Memory B cell (primary cell): ENCODE measurements at regions not wholly inside any gene's neighbourhood (a gene's known extent, or its start where the extent isn't known, plus 50 kb on each side); places are given as distances from the start of the nearest gene placed in this dataset.

Experiments used
- ATAC-seq: fragments of 150-1000 bp; cut with Tn5 transposase; 2 replicates; pipeline ENCODE4 v1.10.0; 2021; ENCODE audit warnings: low read depth, mild to moderate bottlenecking, moderate library complexity
- DNase-seq, 2 donors: peaks; one replicate each; pipeline ENCODE4 v3.0.0; 2022; ENCODE audit warnings: low spot score in 2 of 2
- H3K27ac Mint-ChIP-seq: one replicate; pipeline ENCODE4 v1.8.0; 2022; ENCODE audit warnings: mild to moderate bottlenecking, moderate library complexity, mixed read lengths
- H3K27me3 Mint-ChIP-seq: one replicate; pipeline ENCODE4 v1.8.0; 2022; ENCODE audit warnings: mixed read lengths
- H3K36me3 Mint-ChIP-seq: one replicate; pipeline ENCODE4 v1.8.0; 2022; ENCODE audit warnings: mild to moderate bottlenecking, mixed read lengths
- H3K4me1 Mint-ChIP-seq: one replicate; pipeline ENCODE4 v1.8.0; 2022; ENCODE audit warnings: mixed read lengths
- H3K4me3 Mint-ChIP-seq: one replicate; pipeline ENCODE4 v1.8.0; 2022; ENCODE audit warnings: mild to moderate bottlenecking, moderate library complexity, mixed read lengths
- H3K9me3 Mint-ChIP-seq: one replicate; pipeline ENCODE4 v1.8.0; 2022; ENCODE audit warnings: mixed read lengths

DNA sequence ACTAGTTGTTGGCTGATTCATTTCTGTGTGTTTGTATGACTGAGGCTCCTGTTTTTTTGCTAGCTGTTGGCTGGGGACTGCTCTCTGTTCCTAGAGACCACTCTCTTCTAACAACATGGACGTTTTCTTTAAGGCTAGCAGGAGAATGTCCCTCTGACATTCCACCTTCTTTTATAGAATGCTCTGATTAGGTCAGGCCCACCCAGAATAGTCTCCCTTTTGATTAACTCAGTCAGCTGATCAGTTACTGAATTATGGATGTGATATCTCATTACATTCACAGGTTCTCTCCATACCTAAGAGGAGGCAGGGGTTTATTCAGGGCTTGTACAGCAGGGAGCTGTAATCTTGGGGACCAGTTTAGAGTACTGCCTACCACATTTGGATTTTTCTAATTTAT is 175.6 kb upstream of the RHOBTB1 start:
- H3K9me3 Mint-ChIP-seq = no peaks in the 10 kb centered on the region
- H3K4me1 Mint-ChIP-seq = peaks cover 16% of the 10 kb centered on the region
- H3K4me3 Mint-ChIP-seq = no peak overlapping the region
- H3K27ac Mint-ChIP-seq = no peak overlapping the region
- H3K27me3 Mint-ChIP-seq = no peaks in the 10 kb centered on the region
- no peak for ATAC-seq
- no peak for DNase-seq
- peaks cover 1% of the 10 kb centered on the region for H3K36me3 Mint-ChIP-seq

DNA sequence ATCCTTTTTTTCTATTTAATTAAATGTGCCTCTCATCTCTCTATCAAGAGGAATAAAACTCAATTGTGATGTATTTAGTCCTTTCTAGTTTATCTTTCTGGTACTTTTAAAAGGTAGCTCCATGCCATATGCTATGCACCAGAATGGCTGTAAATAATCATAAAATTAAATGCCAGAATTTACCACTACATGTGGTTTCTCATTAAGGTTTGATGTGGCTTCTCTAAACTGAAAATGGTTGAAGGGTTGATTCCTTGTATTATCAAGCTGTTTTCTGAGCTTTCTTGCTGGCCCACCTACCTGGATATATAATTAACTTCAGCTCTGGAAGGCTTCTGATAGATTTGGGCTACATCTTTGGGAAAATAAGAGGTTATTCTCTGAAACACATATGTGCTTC is 171.9 kb upstream of the RHOBTB1 start:
- H3K27ac Mint-ChIP-seq = no peak overlapping the region
- H3K9me3 Mint-ChIP-seq = no peaks in the 10 kb centered on the region
- peaks cover 1% of the 10 kb centered on the region for H3K4me1 Mint-ChIP-seq
- ATAC-seq = no peak
- H3K27me3 Mint-ChIP-seq = no peaks in the 10 kb centered on the region
- H3K4me3 Mint-ChIP-seq = no peak overlapping the region
- peaks cover 1% of the 10 kb centered on the region for H3K36me3 Mint-ChIP-seq
- DNase-seq = no peak

DNA sequence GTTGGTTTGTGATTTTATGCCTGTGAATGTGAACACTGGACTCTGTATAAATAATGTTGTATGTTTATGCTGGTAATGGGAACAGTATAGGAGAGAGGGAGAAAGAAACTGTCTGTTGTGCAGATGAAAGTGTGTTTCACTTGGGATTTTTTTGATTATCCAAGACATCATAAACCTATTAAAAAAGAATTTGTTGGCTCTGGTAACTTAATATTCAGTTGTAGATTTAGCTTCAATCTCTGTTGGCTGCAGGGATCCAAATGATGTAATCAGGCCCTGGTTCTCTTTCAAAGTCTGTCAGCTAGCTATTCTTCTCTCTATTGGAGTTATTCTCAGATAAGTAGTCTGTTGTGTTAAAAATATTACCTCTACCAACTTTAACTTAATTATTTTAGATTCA is 168.8 kb upstream of the RHOBTB1 start:
- no peak overlapping the region for H3K4me3 Mint-ChIP-seq
- no peaks in the 10 kb centered on the region for H3K9me3 Mint-ChIP-seq
- no peak for DNase-seq
- no peak for ATAC-seq
- H3K27ac Mint-ChIP-seq = no peak overlapping the region
- H3K36me3 Mint-ChIP-seq = peaks cover 1% of the 10 kb centered on the region
- no peaks in the 10 kb centered on the region for H3K27me3 Mint-ChIP-seq
- H3K4me1 Mint-ChIP-seq = no peaks in the 10 kb centered on the region

DNA sequence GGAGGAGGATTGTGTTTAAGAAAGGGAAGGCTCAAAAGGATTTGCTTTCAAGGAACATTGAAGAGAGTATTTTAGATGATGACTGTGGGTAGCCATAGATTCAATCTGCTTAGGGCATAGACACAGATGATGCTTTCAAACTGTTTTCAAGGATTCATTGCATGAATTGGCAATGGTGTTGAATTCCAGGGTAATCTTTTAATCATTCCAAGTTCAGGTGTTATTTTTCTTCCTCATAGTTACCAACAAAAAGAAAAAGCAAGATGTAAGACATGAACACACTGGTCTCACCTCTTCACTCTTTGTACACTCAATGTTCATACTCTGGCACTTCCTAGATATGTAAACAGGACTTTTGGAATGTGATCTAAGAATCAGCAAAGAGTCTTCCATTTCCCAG is 167.0 kb upstream of the RHOBTB1 start:
- Mint-ChIP-seq H3K4me3 (no peak overlapping the region), H3K27me3 (peaks cover 3% of the 10 kb centered on the region), H3K27ac (no peak overlapping the region), H3K36me3 (peaks cover 1% of the 10 kb centered on the region), H3K4me1 (no peaks in the 10 kb centered on the region), H3K9me3 (no peaks in the 10 kb centered on the region)
- no peak for ATAC-seq
- no peak for DNase-seq

DNA sequence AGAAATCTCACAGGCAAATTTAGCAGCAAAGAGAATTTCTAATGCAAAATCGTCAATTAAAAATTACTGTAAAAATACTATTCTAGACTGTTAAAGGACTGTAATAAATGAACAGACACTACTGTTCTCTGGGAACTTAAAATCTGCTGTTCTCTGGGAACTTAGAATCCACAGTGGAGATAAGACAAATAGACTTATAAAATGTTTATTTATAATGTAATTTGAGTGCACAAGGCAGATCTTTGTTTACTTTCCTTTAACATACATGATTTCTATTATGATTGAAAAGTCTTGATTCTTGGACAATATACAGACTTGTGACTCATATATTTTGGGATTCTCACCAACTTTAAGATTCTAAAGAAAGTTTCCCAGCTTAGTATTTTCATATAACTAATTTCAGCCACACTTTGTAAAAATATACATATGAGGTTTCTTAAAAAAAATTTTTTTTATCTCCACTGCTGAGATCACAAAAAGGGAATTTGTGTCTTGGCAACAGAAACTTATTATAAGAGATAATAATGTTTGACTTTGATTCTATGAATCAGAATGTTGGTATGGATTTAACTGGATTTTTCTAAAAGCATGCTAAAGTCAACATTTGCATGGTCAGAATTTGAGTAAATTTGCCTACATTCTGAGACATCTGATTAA is 166.3 kb upstream of the RHOBTB1 start:
- Mint-ChIP-seq H3K36me3 (peaks cover 1% of the 10 kb centered on the region), H3K9me3 (no peaks in the 10 kb centered on the region), H3K27me3 (peaks cover 3% of the 10 kb centered on the region), H3K4me3 (no peak overlapping the region), H3K27ac (no peak overlapping the region), H3K4me1 (no peaks in the 10 kb centered on the region)
- ATAC-seq (no peak), DNase-seq (no peak)

DNA sequence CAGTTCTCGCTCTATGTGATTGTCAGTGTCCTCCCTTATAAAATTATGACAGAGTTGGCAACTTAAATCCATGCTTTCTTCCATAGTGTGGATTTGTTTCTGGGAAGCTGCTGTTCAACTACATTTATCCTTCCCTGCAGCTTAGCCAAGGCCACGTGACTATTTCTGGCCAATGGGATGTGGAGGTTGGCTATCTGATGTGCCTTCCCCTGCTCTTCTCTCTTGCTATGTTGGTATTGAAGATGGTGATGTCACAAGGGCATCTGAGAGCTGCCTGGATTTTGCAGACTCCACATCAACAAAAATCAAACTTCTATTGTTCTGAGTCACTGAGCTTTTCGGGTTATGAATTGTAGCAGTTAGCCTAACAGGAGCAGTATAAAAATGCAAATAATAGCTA is 164.9 kb upstream of the RHOBTB1 start:
- ATAC-seq (no peak), DNase-seq (no peak)
- H3K9me3 Mint-ChIP-seq = no peaks in the 10 kb centered on the region
- H3K27ac Mint-ChIP-seq = no peak overlapping the region
- H3K4me3 Mint-ChIP-seq = no peak overlapping the region
- no peaks in the 10 kb centered on the region for H3K36me3 Mint-ChIP-seq
- no peaks in the 10 kb centered on the region for H3K4me1 Mint-ChIP-seq
- peaks cover 3% of the 10 kb centered on the region for H3K27me3 Mint-ChIP-seq

DNA sequence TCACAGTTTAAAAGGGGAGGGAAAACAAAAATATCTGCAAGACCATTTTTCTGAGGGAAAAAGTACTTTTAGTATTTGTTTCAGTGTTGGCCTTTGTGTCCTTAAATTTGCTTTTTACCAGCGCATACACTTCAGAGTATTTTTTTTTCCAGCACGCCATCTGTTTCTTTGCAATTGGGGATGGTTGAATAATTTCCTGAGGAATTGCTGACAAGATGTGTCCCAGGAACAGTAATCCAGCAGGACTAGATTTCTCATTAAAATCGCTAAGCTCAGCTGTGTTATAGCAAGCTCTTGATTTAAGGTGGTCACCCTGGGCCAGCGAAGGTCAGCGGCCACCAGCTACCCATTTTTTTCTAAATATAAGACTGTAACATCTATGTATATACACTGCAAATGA is 156.9 kb upstream of the RHOBTB1 start:
- Mint-ChIP-seq H3K4me1 (no peaks in the 10 kb centered on the region), H3K36me3 (no peaks in the 10 kb centered on the region), H3K4me3 (no peak overlapping the region), H3K9me3 (no peaks in the 10 kb centered on the region), H3K27ac (no peak overlapping the region), H3K27me3 (peaks cover 3% of the 10 kb centered on the region)
- DNase-seq (no peak), ATAC-seq (no peak)

DNA sequence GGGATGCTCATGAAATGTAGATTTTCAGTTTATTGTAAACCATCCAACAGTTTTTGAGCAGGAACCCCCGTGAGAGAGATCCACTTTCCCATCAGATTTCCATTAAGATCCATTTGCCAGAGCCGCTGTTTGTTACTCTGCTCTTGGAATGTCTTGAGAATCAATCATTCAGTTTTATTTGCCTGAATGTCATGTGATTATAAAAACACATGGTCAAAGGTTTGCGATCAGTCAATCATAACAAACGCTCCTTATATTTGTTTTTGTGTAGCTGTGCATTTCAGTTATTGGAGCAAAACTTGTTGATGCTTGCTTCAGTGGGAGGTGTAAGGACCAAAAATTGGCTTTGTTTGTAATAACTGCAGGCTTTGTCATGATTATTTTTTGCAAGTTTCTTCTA is 155.8 kb upstream of the RHOBTB1 start:
- H3K4me1 Mint-ChIP-seq = peaks cover 3% of the 10 kb centered on the region
- H3K9me3 Mint-ChIP-seq = no peaks in the 10 kb centered on the region
- no peak for DNase-seq
- H3K27me3 Mint-ChIP-seq = peaks cover 3% of the 10 kb centered on the region
- H3K36me3 Mint-ChIP-seq = no peaks in the 10 kb centered on the region
- no peak overlapping the region for H3K4me3 Mint-ChIP-seq
- ATAC-seq = no peak
- no peak overlapping the region for H3K27ac Mint-ChIP-seq

DNA sequence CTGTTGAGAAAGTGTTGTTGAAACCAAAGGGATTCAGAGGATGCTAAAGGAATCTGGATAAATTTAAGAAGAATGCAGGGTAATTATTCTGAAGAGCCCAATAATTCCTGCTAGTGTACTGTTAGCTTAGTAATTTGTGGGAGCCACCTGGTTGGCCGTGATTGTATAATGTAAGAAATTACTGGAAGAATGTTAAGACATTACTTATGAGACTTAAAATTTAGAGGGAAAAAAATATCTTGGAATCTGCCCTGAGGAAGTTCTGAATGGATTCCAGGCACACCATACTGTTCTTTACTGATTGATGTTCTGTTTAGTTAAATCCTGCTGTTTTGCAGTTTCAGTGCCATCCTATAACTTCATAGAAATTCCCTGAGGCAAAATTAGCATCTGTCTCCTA is 155.0 kb upstream of the RHOBTB1 start:
- no peak for ATAC-seq
- Mint-ChIP-seq H3K4me3 (no peak overlapping the region), H3K9me3 (no peaks in the 10 kb centered on the region), H3K27me3 (peaks cover 3% of the 10 kb centered on the region), H3K4me1 (peaks cover 3% of the 10 kb centered on the region), H3K36me3 (no peaks in the 10 kb centered on the region), H3K27ac (no peak overlapping the region)
- DNase-seq = no peak

DNA sequence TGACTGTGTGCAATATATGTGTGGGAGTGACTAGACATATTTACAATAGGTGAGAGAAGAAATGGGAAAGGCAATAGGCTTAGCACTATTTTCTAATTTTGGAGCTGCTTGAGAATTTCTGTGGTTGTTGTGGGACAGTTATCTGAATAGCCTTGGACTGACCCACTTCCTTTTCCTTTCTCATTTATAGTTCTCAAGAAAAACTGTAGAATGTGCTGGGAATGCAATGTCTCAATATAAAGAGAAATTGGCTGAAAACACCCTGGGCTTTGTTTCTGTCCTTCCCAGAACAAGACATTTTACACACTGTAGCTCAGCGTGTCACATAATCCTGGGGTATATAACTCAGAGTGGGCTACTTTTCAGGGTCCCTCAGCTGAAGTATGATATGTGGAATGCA is 153.0 kb upstream of the RHOBTB1 start:
- no peak overlapping the region for H3K4me3 Mint-ChIP-seq
- H3K4me1 Mint-ChIP-seq = peaks cover 3% of the 10 kb centered on the region
- no peaks in the 10 kb centered on the region for H3K9me3 Mint-ChIP-seq
- no peak overlapping the region for H3K27ac Mint-ChIP-seq
- ATAC-seq = no peak
- no peaks in the 10 kb centered on the region for H3K36me3 Mint-ChIP-seq
- peaks cover 3% of the 10 kb centered on the region for H3K27me3 Mint-ChIP-seq
- no peak for DNase-seq

DNA sequence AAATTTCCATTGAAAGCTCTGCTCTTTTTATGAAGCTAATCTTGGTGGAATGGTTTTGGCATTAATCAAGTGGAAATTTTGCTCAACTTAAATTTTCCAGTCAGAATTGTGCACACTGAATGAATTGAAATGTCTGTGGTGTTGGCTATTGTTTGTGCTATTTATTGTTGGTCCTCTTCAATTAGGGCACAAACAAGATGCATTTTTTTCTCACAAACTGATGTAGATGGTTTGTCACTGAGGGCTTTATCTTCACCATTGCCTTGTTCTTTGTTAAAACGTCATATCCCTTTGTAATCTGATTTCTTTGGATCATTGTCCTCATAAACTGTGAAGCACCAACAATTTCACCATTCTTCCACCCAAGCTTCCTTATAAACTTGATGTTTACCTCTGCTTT is 152.1 kb upstream of the RHOBTB1 start:
- Mint-ChIP-seq H3K4me1 (peaks cover 11% of the 10 kb centered on the region), H3K9me3 (no peaks in the 10 kb centered on the region), H3K36me3 (no peaks in the 10 kb centered on the region), H3K4me3 (no peak overlapping the region), H3K27me3 (peaks cover 3% of the 10 kb centered on the region), H3K27ac (no peak overlapping the region)
- DNase-seq (no peak), ATAC-seq (no peak)

DNA sequence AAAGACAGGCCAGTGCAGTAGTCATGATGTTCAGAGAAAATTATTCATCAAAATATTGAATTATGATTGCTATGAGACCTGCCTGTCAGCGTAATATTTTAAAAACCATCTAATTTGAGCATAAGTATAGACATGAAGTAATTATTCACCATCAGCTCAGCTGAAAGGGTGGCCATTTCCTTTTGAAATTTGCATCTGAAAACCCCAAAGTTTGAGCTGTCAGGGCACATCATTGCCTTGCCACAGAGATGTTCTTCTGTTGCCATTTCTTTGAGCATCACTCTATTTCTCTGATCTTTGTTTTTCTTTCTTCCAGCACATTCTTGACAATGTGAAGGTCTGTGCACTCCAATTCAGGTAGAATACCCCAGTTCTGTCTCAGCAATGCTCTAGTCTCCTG is 147.5 kb upstream of the RHOBTB1 start:
- H3K4me3 Mint-ChIP-seq = no peak overlapping the region
- H3K4me1 Mint-ChIP-seq = peaks cover 11% of the 10 kb centered on the region
- H3K27me3 Mint-ChIP-seq = peaks cover 2% of the 10 kb centered on the region
- no peak overlapping the region for H3K27ac Mint-ChIP-seq
- H3K9me3 Mint-ChIP-seq = no peaks in the 10 kb centered on the region
- DNase-seq = no peak
- no peaks in the 10 kb centered on the region for H3K36me3 Mint-ChIP-seq
- ATAC-seq = peak; percentile 77

- Mint-ChIP-seq H3K4me3 (no peak overlapping the region), H3K27me3 (peaks cover 2% of the 10 kb centered on the region), H3K4me1 (peaks cover 8% of the 10 kb centered on the region), H3K36me3 (no peaks in the 10 kb centered on the region), H3K9me3 (peaks cover 2% of the 10 kb centered on the region), H3K27ac (no peak overlapping the region)
- ATAC-seq (no peak), DNase-seq (no peak)
These were observed 145.3 kb upstream of the RHOBTB1 start for GRCh38 chr10:61089251-61089650.

GRCh38 chr10:61084493-61084892 is 140.5 kb upstream of the RHOBTB1 start:
- ATAC-seq (no peak), DNase-seq (no peak)
- Mint-ChIP-seq H3K27ac (no peak overlapping the region), H3K4me1 (peaks cover 3% of the 10 kb centered on the region), H3K27me3 (peaks cover 2% of the 10 kb centered on the region), H3K36me3 (no peaks in the 10 kb centered on the region), H3K4me3 (no peak overlapping the region), H3K9me3 (peaks cover 2% of the 10 kb centered on the region)

GRCh38 chr10:61081301-61081700 is 137.3 kb upstream of the RHOBTB1 start:
- ATAC-seq = no peak
- H3K27me3 Mint-ChIP-seq = no peaks in the 10 kb centered on the region
- no peaks in the 10 kb centered on the region for H3K36me3 Mint-ChIP-seq
- H3K4me1 Mint-ChIP-seq = peaks cover 7% of the 10 kb centered on the region
- H3K27ac Mint-ChIP-seq = no peak overlapping the region
- DNase-seq = no peak
- H3K4me3 Mint-ChIP-seq = no peak overlapping the region
- peaks cover 2% of the 10 kb centered on the region for H3K9me3 Mint-ChIP-seq
